ENCODE measurements at regions not wholly inside any gene's neighbourhood (a gene's known extent, or its start where the extent isn't known, plus 50 kb on each side); places are given as distances from the start of the nearest gene placed in this dataset.
"Not testable (repeated sequence)": the region's sequence is repeated elsewhere in the genome, so short reads cannot be mapped to it uniquely, and the experiment has no call there.

- DNase-seq, result no peak
Observed at GRCh38 chr17:77087650-77088454, 52.9 kb upstream of the SEC14L1 start.

GRCh38 chr17:77088455-77089123 lies 52.2 kb upstream of the SEC14L1 start:
- peak; percentile 83 to 85 for DNase-seq

- DNase-seq, result peak; percentile 7 to 11
Observed at GRCh38 chr17:77089124-77089490, 51.7 kb upstream of the SEC14L1 start.

- not testable (repeated sequence) for DNase-seq
Observed at GRCh38 chr17:77089949-77090348, 50.8 kb upstream of the SEC14L1 start.

- DNase-seq, result no peak
Observed at GRCh38 chr17:77090476-77090875, 50.3 kb upstream of the SEC14L1 start.

Measured in activated CD4-positive, alpha-beta T cell treated with anti-CD3 and anti-CD28 coated beads for 4 hours (primary cell).